GM23338 (cell line): ENCODE measurements at regions not wholly inside any gene's neighbourhood (a gene's known extent, or its start where the extent isn't known, plus 50 kb on each side); places are given as distances from the start of the nearest gene placed in this dataset.
"Not testable (repeated sequence)": the region's sequence is repeated elsewhere in the genome, so short reads cannot be mapped to it uniquely, and the experiment has no call there.

Experiments used
- CTCF ChIP-seq, 2 experiments: fragments of 200-600 bp in 1 of 2; sonication (generic) in 1 of 2; conservative IDR thresholded peaks; 2 replicates each; pipeline versions ENCODE4 v1.5.1 to v1.6.1; 2016 to 2017; ENCODE audit warnings: antibody characterized with exemption in 2 of 2, low read depth in 2 of 2, mild to moderate bottlenecking in 2 of 2, moderate library complexity in 1 of 2
- POLR2AphosphoS5 ChIP-seq: IDR thresholded peaks from 2 replicates; pipeline ENCODE4 v1.6.1; 2016; ENCODE audit warnings: antibody characterized with exemption, low read depth
- ZNF331 ChIP-seq: fragments of 250-450 bp; sonication (Bioruptor Pico); IDR thresholded peaks from 2 replicates; pipeline ENCODE4 v1.5.0; 2020; ENCODE audit warnings: low read depth, mild to moderate bottlenecking, moderate library complexity

GRCh38 chr1:149267287-149267686 lies 163.9 kb upstream of the NBPF9 start:
- TF ChIP-seq POLR2AphosphoS5; CTCF (conservative IDR thresholded peaks at IDR 0.05; ENCODE audit: low read depth in 2 of 2); ZNF331 (CRISPR knock-in tag): not testable (repeated sequence)
